Testis (tissue), 2 donors: ENCODE measurements at regions not wholly inside any gene's neighbourhood (a gene's known extent, or its start where the extent isn't known, plus 50 kb on each side); places are given as distances from the start of the nearest gene placed in this dataset.

Experiments
- DNase-seq: peaks from one replicate; pipeline ENCODE4 v3.0.0-alpha.2; 2019
- H3K27ac ChIP-seq, 2 donors: fragments of 200-600 bp; sonication (generic); one replicate each; pipeline ENCODE4 v1.5.1; 2019
- H3K27me3 ChIP-seq: fragments of 200-600 bp; sonication (generic); one replicate; pipeline ENCODE4 v1.5.1; 2019
- H3K36me3 ChIP-seq: fragments of 200-600 bp; sonication (generic); one replicate; pipeline ENCODE4 v1.5.1; 2017; ENCODE audit warnings: low read depth; ENCODE audit errors: missing control alignments
- H3K4me1 ChIP-seq: fragments of 200-600 bp; sonication (generic); one replicate; pipeline ENCODE4 v1.5.1; 2019
- H3K4me3 ChIP-seq, 2 donors: fragments of 200-600 bp; sonication (generic); one replicate each; pipeline ENCODE4 v1.5.1; 2017 to 2019
- H3K9me3 ChIP-seq: fragments of 200-600 bp; sonication (generic); one replicate; pipeline ENCODE4 v1.5.1; 2017
- POLR2A ChIP-seq: fragments of 450-650 bp; IDR thresholded peaks from one replicate; pipeline ENCODE4 v1.6.1; 2017; ENCODE audit warnings: antibody characterized with exemption, mild to moderate bottlenecking, moderate library complexity
- WGBS, 2 donors: methylation state at CpG; one replicate each; pipeline ENCODE4 v1.1.5; 2018; 5-methylcytosine and 5-hydroxymethylcytosine counted together
- intact Hi-C: fragments of 100-400 bp; cut with DNase I; formaldehyde crosslinking; loops from one replicate; pipeline ENCODE4 v1.15.1; 2023; ENCODE audit warnings: low total_unique reads
- TF ChIP-seq, protein P1 (sequence below), 3 experiments: fragments of 450-650 bp in 2 of 3; fragments of 200-600 bp in 1 of 3; sonication (generic) in 1 of 3; IDR thresholded peaks; one replicate each; pipeline ENCODE4 v1.5.1; 2016 to 2019; ENCODE audit warnings: antibody characterized with exemption in 3 of 3, mild to moderate bottlenecking in 2 of 3, moderate library complexity in 1 of 3

DNA sequence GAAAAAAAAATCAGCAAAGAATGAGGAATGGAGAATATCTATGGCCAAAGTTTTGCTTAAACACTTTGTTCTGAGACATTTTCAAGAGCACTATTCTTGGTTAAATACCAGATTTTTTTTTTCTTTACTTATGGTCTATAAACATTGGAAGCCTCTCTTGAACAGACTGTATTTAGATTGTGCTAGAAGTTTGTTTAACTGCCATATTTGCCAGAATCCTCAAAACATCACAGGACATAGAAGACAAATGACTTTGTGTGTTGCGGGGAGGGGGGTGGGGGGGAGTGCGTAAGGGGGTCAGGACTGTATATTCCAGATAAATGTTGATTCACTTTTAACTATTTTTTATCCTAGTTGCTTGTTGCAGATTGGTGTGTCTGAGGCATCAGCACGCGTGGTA is 262.0 kb downstream of the MEIS1 start:
- no peaks in the 10 kb centered on the region for H3K27me3 ChIP-seq
- H3K4me1 ChIP-seq: peaks cover 10% of the 10 kb centered on the region
- H3K4me3 ChIP-seq: no peak overlapping the region
- no peak for DNase-seq
- H3K27ac ChIP-seq: no peak overlapping the region
- TF ChIP-seq, protein P1, sequence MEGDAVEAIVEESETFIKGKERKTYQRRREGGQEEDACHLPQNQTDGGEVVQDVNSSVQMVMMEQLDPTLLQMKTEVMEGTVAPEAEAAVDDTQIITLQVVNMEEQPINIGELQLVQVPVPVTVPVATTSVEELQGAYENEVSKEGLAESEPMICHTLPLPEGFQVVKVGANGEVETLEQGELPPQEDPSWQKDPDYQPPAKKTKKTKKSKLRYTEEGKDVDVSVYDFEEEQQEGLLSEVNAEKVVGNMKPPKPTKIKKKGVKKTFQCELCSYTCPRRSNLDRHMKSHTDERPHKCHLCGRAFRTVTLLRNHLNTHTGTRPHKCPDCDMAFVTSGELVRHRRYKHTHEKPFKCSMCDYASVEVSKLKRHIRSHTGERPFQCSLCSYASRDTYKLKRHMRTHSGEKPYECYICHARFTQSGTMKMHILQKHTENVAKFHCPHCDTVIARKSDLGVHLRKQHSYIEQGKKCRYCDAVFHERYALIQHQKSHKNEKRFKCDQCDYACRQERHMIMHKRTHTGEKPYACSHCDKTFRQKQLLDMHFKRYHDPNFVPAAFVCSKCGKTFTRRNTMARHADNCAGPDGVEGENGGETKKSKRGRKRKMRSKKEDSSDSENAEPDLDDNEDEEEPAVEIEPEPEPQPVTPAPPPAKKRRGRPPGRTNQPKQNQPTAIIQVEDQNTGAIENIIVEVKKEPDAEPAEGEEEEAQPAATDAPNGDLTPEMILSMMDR (IDR thresholded peaks at IDR 0.05): no peak
- TF ChIP-seq POLR2A: no peak
- H3K36me3 ChIP-seq: no peaks in the 10 kb centered on the region
- 56 to 72% methylated on average over 4 of the region's 4 CpGs for WGBS, 2 donors
- intact Hi-C loops: loop anchor here (10.0 kb wide), 1 partner anchor 262 kb away; the partner anchor contains the start of gene MEIS1
- H3K9me3 ChIP-seq: no peaks in the 10 kb centered on the region

DNA sequence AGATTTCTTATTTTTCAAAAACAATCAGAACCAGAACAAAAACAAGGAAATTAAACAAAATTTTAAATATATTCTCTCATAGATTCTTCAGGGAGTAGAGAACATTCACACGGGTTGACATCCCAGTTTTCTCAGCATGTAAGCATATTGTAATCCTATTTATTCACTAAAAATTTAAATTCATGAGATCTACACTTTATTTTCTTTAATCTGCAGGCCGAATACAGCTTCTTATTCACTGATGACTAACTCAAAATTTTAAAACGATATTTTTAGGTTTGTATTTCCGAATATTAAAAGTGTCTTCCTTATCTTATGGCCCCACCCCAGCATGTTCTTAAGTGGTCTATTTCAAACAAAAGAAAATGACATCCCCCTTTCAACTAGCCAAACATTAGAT is 262.4 kb downstream of the MEIS1 start:
- intact Hi-C loops: loop anchor here (10.0 kb wide), 1 partner anchor 263 kb away; the partner anchor contains the start of gene MEIS1
- 49 to 51% methylated on average over 4 of the region's 4 CpGs for WGBS, 2 donors
- Histone ChIP-seq H3K27me3 (no peaks in the 10 kb centered on the region), H3K4me1 (peaks cover 12% of the 10 kb centered on the region), H3K9me3 (no peaks in the 10 kb centered on the region), H3K27ac (no peak overlapping the region), H3K36me3 (no peaks in the 10 kb centered on the region), H3K4me3 (no peak overlapping the region)
- DNase-seq: no peak
- no peak for TF ChIP-seq POLR2A
- TF ChIP-seq, protein P1 (IDR thresholded peaks at IDR 0.05): no peak

DNA sequence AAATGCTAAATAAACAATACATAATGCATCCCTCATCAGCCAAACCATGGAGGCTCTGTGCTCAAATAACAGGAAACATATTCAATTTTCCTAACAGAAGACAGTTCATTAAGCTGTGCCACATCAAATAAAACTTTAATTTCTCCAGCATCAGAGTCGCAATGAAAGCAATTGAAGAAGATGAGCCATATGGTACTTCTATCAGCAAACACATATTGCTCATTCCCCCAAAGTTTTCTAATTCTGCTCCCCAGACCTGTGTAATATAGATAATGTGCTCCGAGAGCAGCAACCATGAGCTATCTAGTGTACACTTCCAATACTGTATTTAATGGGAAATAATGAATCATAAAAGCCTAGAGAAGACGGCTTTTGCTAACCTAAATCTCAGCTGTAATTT is 263.2 kb downstream of the MEIS1 start:
- Histone ChIP-seq H3K4me3 (no peak overlapping the region), H3K9me3 (no peaks in the 10 kb centered on the region), H3K27me3 (no peaks in the 10 kb centered on the region), H3K36me3 (no peaks in the 10 kb centered on the region), H3K27ac (no peak overlapping the region), H3K4me1 (peaks cover 12% of the 10 kb centered on the region)
- WGBS, 2 donors: 66 to 71% methylated on average over 3 of the region's 3 CpGs
- intact Hi-C loops: loop anchor here (10.0 kb wide), 1 partner anchor 263 kb away; the partner anchor contains the start of gene MEIS1
- no peak for DNase-seq
- TF ChIP-seq, protein P1 (IDR thresholded peaks at IDR 0.05): no peak

DNA sequence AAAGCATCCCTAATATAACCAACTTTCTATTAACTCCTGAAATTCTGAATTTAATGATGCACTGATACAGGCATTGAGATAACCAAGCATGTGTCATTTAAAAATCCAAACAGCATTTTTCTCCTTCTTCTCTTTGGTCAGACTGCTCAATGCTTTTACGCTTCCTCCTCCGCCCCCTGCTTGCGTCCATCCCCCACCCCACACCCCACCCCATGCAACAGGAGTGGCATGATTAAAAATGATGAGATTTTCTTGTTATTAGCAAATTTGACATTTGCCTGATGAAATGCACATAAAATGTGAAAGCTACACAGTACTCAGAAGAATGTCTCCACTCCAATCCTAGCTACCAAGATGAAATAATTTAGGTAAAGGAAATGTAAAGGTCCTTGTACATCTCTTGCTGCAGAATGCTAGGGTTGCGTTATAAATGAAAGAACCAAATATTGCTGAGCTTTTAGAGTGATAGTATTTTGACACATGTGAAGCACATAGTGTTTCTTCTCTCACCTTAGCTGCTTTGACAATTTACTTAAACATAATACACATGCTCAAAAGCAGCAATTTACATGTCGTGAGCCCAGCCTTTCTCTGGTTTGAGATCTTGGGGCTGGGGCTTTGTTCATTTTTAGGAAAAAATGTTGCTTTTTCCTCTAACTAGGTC is 263.8 kb downstream of the MEIS1 start:
- TF ChIP-seq POLR2A: no peak
- TF ChIP-seq, protein P1 (IDR thresholded peaks at IDR 0.05): no peak
- intact Hi-C loops: loop anchor here (10.0 kb wide), 1 partner anchor 264 kb away; the partner anchor contains the start of gene MEIS1
- Histone ChIP-seq H3K36me3 (no peaks in the 10 kb centered on the region), H3K9me3 (no peaks in the 10 kb centered on the region), H3K27me3 (no peaks in the 10 kb centered on the region), H3K27ac (no peak overlapping the region), H3K4me3 (no peak overlapping the region), H3K4me1 (peaks cover 12% of the 10 kb centered on the region)
- no peak for DNase-seq
- WGBS, 2 donors: 62 to 69% methylated on average over 5 of the region's 5 CpGs

DNA sequence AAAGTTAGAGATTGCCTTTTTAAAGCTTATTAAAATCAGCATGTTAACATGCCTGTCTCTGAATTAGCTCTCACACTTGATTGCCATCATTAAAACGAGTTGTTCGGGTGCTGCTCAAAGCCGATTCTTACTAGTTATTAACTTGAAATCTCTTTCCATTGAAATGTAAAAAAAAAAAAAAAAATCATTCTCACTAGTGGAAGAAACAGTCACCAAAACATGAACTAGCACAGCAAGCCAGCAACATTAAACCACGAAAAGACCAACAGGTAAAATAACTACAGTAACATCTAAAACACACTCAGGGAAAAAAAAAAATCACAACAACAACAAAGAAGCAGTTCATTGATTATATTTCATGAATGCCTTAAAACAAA is 264.5 kb downstream of the MEIS1 start:
- TF ChIP-seq POLR2A: no peak
- TF ChIP-seq, protein P1 (IDR thresholded peaks at IDR 0.05): no peak
- intact Hi-C loops: loop anchor here (10.0 kb wide), 1 partner anchor 265 kb away; the partner anchor contains the start of gene MEIS1
- H3K9me3 ChIP-seq: no peaks in the 10 kb centered on the region
- H3K4me1 ChIP-seq: peaks cover 12% of the 10 kb centered on the region
- H3K27ac ChIP-seq: no peak overlapping the region
- no peaks in the 10 kb centered on the region for H3K27me3 ChIP-seq
- H3K36me3 ChIP-seq: no peaks in the 10 kb centered on the region
- H3K4me3 ChIP-seq: no peak overlapping the region
- WGBS, 2 donors: 78 to 82% methylated on average over 4 of the region's 4 CpGs
- no peak for DNase-seq
